GM18498 (cell line): ENCODE measurements at regions not wholly inside any gene's neighbourhood (a gene's known extent, or its start where the extent isn't known, plus 50 kb on each side); places are given as distances from the start of the nearest gene placed in this dataset.

Source experiments
- ATAC-seq: cut with Tn5 transposase; IDR thresholded peaks from one replicate; pipeline ENCODE4 v1.9.1; 2021; ENCODE audit warnings: mild to moderate bottlenecking, moderate library complexity; ENCODE audit not compliant: unreplicated experiment

DNA sequence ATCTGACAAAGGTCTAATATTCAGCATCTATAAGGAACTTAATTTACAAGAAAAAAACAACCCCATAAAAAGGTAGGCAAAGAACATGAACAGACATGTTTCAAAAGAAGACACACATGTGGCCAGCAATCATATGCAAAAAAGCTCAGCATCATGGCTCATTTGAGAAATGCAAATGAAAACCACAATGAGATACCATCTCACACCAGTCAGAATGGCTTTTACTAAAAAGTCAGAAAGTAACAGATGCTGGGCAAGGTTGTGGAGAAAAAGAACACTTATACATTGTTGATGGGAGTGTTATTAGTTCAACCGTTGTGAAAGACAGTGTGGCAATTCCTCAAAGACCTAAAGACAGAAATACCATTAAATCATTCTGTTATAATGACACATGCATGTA lies 289.9 kb upstream of the MMS22L start:
- ATAC-seq = no peak

DNA sequence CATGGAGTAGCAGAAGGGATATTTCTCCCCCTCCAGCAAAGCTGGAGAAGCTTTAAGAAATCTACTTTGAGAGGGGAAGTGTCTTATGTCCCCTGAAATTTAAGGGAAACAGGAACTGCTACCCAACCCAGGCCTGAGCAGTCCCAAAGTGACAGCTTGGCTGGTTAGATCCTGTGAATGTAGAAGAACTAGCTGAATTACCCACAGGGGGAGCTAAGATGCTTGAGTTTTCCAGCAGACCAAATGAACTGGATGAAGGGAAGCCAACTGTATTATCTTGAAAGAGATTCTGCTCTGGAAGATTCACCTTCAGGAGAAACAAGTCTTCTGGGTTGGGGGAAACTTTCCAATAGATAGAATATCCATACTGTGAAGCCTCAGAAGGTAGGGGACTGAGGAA lies 303.3 kb upstream of the MMS22L start:
- peak; percentile 52 for ATAC-seq

DNA sequence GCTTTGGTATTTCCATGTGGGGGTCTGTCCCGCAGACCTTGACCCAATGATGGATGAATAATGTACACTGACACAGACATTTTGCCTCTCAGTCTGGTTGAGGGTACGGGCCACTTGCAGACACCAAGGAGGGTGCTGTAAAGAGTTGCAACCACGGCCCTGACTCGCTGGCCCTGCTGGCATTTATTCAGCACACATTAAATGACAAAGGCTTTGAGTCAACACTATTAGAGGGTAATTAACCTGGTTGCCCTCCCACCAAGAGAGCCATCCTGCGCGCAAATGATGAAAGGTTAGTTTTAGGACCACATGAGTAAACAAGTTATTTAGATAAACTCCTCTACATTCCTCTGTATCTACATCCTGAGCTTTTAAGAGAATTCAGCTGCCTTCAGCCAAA lies 308.9 kb upstream of the MMS22L start:
- no peak for ATAC-seq

DNA sequence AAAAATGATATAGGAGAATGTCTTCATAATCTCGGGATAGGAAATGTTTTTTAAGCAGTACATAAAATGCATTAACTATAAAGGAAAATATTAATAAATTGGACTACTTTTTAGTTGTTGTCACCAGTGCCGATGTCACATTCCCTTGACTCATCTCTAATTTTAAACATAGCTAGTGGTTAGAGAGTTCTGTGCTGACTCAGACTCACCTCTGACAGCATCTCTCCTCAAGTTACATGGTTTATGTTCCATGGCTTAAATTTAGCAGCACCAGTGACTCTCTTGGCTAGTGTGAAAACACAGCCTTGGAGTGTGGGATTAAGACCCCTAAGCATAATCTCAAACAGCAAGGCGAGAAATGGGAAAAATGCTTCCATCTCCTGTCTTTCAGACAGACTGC lies 311.8 kb upstream of the MMS22L start:
- ATAC-seq = no peak

DNA sequence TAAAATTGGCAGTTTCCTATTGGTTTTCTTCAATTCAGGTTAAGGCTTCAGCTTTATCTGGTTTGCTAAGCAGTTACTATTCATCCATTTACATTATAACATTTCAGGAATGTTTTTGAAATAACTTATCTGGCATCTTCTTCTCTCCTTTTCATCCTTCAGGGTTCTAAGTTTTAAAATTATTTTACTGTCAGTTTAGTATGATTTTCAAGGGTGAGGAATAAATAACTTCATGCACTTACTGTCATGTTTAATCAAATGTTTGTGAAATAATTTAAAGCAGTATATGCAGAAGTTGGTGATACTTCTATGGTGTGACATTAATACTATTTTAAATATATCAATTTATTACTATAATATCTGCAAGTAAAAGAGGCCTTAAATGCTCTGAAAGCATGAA lies 338.1 kb upstream of the MMS22L start:
- no peak for ATAC-seq

DNA sequence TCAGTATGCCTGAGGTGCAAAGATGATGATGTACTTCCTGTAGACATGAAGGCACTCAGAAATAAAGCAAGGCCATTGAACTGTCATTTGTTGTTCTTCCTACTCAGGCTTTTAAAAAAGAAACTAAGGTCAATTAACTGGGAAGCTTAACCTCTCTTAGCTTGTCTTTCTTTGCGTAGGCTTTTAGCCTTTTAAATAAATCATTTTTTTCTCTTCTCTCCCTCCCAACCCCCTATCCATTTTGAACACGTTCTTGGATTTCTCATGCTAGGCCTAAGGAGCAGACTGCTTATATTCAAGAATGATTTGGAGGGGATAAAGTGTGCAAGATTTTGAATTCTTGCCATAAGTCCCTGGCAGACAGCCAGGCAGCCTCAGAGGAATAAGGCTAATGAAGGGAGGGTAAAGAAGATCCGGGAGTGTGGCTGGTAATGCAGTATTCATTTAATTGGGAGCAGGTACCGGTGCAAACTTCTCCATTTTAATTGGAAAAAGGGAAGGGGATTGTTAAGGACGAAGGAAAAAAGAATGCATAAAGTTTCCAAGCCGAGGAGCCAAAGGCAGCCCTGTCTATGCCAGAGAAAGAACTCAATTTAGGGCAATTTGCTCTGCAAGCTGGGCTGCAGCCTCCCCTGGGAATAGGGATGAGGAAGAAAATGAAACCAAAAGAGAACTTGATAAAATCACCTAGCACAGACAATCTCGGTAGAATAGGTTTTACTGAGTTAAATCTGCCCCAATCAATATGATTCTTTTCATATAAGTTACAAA lies 343.8 kb upstream of the MMS22L start:
- no peak for ATAC-seq

DNA sequence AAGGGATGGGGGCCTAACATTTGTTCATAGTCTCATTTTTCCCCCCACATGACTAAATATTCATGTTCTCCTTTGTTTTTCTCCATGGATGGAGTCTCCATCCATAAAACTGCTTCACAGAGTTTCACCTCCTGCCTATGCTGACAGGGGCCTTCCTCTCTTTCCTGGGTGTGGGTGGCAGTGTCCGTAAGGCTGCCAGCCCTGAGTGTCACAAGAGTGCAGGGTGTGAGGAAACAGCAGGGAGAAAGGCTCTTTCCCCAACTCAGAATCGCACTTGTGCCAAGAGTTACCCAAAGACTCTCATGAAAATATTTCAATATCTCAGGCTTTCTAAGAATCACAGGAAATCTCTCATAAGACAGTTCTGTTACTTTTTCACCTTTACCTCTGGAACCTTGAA lies 346.2 kb upstream of the MMS22L start:
- no peak for ATAC-seq

DNA sequence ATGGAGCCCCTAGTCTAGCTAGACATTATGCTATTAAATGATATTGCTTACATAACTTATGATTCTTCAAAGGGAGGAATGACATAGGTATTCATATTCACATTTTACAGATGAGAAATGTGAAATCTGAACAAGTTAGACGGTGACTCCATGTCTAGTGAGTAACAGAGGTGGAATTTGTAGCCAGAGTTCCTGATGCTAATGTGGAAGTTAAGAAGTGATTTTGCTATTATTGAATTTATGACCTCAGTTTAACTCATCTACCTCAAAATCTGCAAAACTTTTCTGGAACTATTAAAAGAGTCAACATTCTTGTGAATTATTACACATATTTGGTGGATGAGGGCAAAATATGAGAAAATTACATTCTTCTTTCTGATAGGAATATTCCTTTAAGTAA lies 347.6 kb upstream of the MMS22L start:
- ATAC-seq = no peak

DNA sequence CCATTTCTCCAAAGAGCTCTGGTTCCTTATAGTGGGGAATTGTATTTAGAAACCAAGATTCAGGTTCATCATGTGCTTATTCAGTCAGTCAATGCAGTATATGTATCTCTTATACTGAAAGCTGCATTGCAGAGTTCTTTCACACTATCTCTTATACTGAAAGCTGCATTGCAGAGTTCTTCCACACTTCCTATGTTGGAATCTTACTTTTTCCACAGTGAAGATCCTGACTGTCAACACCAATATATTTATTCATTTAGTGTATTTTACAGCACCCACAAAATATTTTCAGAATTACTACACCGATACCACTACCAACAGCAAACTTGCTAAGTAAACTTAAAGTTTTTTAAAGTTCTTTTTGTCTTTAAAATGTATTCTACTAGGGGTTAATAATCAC lies 349.3 kb upstream of the MMS22L start:
- ATAC-seq = no peak

DNA sequence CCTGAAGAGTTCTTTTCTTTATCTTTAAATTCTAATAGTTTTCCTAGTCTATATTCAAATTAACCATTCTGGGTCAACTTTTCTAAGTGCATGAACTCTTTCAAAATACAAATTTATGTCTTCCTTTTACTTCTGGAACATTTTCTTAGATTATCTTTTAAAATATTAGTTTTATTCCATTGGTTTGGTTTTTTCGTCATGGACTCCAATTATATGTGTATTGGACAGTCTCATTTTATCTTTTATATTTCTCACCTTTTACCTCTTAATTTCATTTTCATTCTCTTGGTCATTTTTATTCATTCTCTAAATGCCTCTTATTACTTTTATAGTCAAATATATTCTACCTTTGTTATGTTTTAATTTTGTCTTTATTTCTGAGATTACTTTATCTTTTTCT lies 356.7 kb upstream of the MMS22L start:
- ATAC-seq = no peak

DNA sequence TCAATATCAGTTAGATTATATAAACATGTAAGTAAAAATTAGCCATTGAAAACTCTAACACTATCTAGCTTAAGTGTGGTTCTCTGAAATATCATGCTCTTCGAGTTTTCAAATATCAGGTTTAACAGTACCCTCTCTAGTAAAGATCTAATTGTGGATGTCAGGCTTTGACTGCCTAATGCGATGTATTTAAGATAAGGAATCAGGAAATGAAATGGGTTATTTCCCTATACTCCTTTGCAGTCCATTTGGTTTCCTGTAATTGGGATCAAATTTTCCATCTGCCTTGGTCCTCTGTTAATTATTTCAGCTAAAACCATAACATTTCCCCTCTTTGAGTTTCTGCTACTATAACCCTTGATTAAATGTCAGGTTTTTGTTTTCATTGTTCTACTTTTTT lies 361.3 kb upstream of the MMS22L start:
- ATAC-seq = no peak

DNA sequence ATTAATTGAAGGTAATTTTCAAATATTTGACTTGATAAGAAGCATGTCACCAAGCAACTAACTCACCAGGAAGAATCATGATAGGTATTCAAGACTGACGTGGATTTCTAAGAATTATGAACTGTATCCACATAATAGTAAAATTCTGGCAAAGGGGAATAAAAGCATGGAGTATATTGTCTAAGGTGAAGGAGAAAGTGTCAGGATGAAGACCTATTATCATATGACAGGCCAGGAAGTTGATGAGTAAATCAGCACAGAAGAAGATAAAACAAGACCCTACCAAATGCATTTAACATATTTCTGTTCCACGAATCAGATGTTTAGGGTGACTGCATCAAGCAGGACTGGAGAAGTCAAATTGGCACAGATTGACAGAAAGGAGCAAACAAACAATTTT lies 362.7 kb upstream of the MMS22L start:
- ATAC-seq = no peak

DNA sequence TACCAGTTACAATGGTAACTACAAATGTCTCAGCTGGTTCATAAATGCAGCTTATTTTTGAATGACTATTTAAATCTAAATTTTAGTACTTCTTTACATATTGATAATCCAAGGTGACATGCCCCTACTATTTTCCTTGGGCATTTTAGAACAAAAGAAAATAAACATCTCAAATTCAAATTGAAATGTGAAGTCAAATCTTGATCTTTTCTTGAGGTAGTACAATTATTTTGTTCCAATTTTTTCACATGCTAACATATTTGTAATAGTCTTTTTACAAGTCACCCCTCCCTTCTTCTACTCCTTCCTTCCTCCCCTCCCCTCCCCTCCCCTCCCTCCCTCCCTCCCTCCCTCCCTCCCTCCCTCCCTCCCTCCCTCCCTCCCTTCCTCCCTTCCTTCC lies 370.1 kb upstream of the MMS22L start:
- ATAC-seq = no peak

DNA sequence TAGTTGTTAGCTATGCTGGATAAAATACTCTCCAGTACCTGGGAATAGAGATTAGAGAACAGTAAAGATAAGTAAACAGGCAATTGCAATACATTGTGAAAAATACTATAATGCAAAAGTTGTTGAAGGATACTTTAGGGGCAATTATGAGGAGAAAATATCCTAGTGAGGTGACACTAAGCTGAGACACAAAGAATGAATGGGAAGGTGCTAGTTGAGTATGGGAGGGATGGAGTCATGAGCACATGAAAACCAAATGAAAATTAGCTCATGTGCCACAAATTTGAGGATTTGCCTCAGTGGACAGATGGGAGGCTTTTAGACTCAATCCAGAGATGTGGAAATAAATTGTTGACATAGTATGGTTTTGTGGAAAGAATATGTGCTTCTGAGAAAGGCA lies 370.5 kb upstream of the MMS22L start:
- ATAC-seq = no peak

DNA sequence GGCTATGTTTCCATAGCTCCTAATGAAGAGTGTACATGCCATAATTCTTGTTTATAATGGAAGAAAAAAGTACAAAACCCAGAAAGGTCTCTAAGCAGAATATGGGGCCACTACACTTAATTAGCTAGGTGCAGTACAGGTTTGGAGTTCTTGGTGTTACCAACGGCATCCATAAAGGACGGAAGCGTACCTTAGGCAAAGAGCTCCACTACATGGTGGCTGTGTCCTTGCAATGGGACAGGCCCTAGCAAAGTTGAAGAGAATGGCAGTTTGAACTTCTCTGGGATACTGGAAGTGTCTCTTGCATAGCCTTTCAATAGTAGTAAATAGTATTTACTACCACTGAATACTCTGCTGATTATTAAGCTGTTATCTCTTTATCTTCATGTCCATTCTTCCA lies 371.7 kb upstream of the MMS22L start:
- no peak for ATAC-seq

DNA sequence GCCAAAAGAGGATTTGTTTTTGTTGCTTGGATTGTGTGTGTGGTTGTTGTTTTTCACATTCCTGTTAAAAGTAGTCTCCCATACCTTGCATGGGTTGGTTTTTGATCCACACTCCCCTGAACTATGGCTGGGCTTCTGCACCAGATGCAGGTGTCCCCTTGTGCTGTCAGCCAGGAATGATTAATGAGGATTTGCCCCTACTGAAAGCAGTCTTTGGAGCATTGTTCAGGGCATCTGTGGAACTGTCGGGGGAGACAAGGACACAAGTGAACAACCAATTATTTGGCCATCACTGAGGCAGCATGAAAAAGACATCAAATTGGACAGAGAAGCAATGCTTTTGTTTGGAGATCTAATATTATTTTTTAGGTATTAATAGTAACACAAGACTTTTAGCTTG lies 373.2 kb upstream of the MMS22L start:
- ATAC-seq = no peak

DNA sequence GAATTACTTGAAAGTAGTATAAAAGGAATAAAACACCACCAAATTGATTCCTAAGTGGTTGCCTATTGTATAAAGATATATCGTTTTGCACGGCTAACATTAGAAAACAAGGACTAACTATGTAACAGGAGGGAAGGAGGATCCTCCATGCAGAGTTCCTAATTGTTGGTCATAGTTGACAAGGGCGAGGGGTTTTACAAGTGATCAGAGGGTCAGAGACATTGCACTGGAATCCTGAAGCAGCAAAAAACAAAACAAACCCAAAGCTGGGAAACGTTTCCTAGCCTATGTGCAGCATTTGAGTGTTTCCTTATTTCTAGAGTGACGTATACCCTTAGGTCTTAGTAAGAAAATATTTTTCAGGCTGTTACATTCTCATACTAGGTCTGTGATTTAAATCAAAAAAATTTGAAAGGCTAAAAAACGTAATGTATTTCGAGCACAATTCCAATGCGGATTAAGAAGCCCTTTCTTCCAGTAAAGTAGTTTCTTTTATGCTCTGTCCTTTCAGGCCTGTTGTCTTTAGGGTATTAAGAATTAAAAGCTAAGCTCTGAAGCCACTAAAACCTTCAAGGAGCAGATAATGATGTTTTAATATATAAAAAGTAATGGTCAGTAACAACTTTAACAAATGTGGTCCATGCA lies 373.8 kb upstream of the MMS22L start:
- no peak for ATAC-seq

DNA sequence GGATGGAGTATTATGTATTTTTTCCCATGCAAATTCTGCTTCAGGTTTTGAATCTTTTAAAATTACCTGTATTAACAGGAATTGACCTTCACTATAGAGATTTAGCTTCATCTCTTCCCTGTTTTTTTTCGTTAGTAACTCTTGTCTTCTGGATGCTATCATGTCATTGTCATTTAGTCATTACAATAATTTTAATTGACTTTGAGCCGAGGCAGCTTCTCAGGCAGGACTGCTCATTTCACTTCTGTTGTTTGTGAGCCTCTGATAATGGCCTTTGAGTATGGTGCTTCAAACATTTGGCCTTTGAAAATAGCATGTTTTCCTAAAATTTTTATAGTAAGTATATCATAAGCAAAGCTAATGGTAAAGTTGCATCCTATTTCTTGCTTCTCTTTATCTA lies 375.1 kb upstream of the MMS22L start:
- no peak for ATAC-seq

DNA sequence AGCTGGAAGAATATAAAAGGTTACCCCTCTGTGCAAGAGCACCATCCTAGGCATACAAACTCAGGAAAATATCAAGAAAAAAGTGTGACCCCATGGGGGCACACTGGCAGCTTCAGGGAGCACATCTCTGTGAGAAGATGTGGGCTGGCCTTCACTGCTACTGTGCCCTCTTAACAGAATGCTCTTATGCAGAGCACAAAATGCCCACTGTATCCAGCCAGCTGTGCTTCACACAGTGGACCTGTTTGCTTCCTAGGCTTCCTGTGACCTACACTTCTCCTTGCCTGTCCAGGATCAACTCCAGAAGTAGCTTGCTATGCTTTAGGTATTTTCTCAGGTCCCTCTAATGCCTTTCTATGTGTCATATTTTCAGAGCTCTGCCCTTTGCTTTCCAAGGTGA lies 380.2 kb upstream of the MMS22L start:
- ATAC-seq = no peak

DNA sequence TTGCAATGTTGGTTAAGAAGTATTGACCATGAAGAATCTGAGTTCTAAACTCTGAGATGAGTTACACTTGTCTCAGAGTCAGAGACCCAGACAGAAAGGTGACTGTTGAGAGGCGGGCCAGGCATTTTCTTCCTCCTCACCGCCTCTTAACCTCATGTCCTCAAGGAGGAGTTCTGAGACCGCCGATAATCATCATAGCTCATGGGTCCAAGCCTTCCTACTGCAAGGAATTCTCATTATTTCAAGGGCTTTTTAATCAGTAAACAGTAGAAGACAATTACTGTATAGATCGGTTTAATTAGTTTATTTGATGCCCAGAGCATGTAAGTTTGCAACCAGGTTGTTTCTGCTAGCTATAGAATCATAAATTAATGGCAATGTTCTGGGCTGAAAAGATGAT lies 382.4 kb upstream of the MMS22L start:
- ATAC-seq = no peak

DNA sequence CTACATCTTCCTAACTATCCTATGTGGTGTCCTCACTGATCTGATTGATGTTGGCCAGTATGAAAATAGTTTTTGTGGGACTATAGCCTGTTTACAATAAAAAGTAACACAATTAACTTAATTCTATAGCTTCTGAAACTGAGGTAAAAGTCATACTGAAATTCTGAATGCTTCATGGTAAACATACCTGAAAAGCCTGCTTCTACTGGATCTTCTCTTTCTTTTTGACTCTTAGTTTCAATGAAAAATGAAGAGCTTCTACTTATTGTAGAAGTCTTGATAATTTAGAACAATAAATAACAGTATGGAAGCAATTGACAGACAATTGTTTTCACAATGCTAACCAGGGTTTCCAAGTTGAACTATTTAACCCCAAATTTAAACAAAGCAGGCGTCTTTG lies 383.9 kb upstream of the MMS22L start:
- ATAC-seq = no peak

DNA sequence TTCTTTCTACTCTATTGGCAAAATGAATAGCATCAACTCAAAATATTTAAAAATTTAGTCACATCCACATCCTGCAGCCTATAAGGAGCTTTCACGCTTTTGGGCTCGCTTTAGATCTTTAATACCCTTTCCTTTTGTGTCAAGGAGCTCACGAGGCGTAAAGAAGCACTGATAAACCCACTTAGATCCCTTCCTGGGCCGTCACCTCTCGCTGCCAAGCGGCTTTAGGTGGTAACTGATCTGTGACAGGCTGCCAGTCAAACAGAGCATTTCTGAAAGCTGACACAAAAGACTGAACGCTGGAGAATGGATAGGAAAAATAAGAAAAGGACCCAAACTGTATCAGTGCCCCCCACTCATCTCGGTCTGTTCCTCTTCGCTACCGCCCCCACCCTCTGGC lies 385.7 kb upstream of the MMS22L start:
- peak; percentile 44 for ATAC-seq
